Fibroblast of skin of scalp (primary cell): ENCODE measurements at regions not wholly inside any gene's neighbourhood (a gene's known extent, or its start where the extent isn't known, plus 50 kb on each side); places are given as distances from the start of the nearest gene placed in this dataset.
"Not testable (repeated sequence)": the region's sequence is repeated elsewhere in the genome, so short reads cannot be mapped to it uniquely, and the experiment has no call there.

ENCODE experiments used
- DNase-seq: peaks from one replicate; pipeline ENCODE4 v3.0.0-alpha.2; 2013

GRCh38 chr7:156590212-156590611, 50.4 kb upstream of the RNF32 start:
- DNase-seq, result no peak

GRCh38 chr7:156589808-156590207, 50.8 kb upstream of the RNF32 start:
- no peak for DNase-seq

GRCh38 chr7:156585926-156586325, 54.6 kb upstream of the RNF32 start:
- no peak for DNase-seq

GRCh38 chr7:156585025-156585648, 55.4 kb upstream of the RNF32 start:
- no peak for DNase-seq

GRCh38 chr7:156582591-156583123, 57.9 kb upstream of the RNF32 start:
- no peak for DNase-seq

GRCh38 chr7:156580036-156580435, 60.5 kb upstream of the RNF32 start:
- DNase-seq, result no peak

GRCh38 chr7:156579566-156579965, 61.0 kb upstream of the RNF32 start:
- no peak for DNase-seq

GRCh38 chr7:156578978-156579430, 61.6 kb upstream of the RNF32 start:
- DNase-seq, result no peak

GRCh38 chr7:156578578-156578940, 62.0 kb upstream of the RNF32 start:
- DNase-seq, result no peak

- no peak for DNase-seq
These were observed 62.7 kb upstream of the RNF32 start for GRCh38 chr7:156577645-156578577.

GRCh38 chr7:156576216-156577058, 64.1 kb upstream of the RNF32 start:
- DNase-seq, result no peak

GRCh38 chr7:156568258-156568657, 72.3 kb upstream of the RNF32 start:
- DNase-seq, result no peak

GRCh38 chr7:156566812-156567549, 73.6 kb upstream of the RNF32 start:
- no peak for DNase-seq

- not testable (repeated sequence) for DNase-seq
These were observed 75.6 kb upstream of the RNF32 start for GRCh38 chr7:156565002-156565401.

GRCh38 chr7:156560696-156561095, 79.9 kb upstream of the RNF32 start:
- no peak for DNase-seq

GRCh38 chr7:156560075-156560474, 80.5 kb upstream of the RNF32 start:
- no peak for DNase-seq

- DNase-seq, result no peak
These were observed 81.6 kb upstream of the RNF32 start for GRCh38 chr7:156559001-156559400.

- DNase-seq, result peak; percentile 4
These were observed 82.4 kb upstream of the RNF32 start for GRCh38 chr7:156558198-156558597.

GRCh38 chr7:156556083-156556482, 84.5 kb upstream of the RNF32 start:
- DNase-seq, result no peak

- no peak for DNase-seq
These were observed 86.1 kb upstream of the RNF32 start for GRCh38 chr7:156554488-156554887.

- no peak for DNase-seq
These were observed 90.9 kb upstream of the RNF32 start for GRCh38 chr7:156549636-156550035.
